HepG2 (cell line): ENCODE measurements at regions not wholly inside any gene's neighbourhood (a gene's known extent, or its start where the extent isn't known, plus 50 kb on each side); places are given as distances from the start of the nearest gene placed in this dataset.

ENCODE experiments used
- ATAC-seq: fragments of 200-7000 bp; cut with Tn5 transposase; 3 replicates; pipeline ENCODE4 v1.9.1; 2020; ENCODE audit warnings: mild to moderate bottlenecking, moderate library complexity
- BruUV-seq: library from RNA; stranded (reverse); fragments of 400-500 nt; replicated peaks from 2 replicates; lab custom pipeline; 2021; lab: Mats Ljungman, UMichigan
- CTCF ChIA-PET: fragments of 300-600 bp; formaldehyde crosslinking; extraction: SDS; loops from one replicate; lab custom pipeline; 2021; ENCODE audit warnings: low total read pairs, inconsistent platforms, low intra/inter-chr PET ratio; lab: Yijun Ruan, JAX
- POLR2A ChIA-PET: fragments of 350-600 bp; sonication (Branson Sonifier 250); formaldehyde crosslinking; loops from one replicate; lab custom pipeline; 2020; ENCODE audit warnings: antibody characterized with exemption, inconsistent platforms; lab: Yijun Ruan, JAX
- DNase-seq: peaks from one replicate; pipeline ENCODE4 v3.0.0-alpha.2; 2015; ENCODE audit warnings: low spot score
- FAIRE-seq: peaks from 3 replicates; lab custom pipeline; 2011; peaks lifted over from hg19 to GRCh38; lab: Jason Lieb, UNC
- H2AFZ ChIP-seq: one replicate; pipeline ENCODE4 v1.6.1; 2011; ENCODE audit warnings: low read length, inconsistent platforms
- H3K27ac ChIP-seq: fragments of 300-600 bp; 3 replicates; pipeline ENCODE4 v1.8.0; 2011; ENCODE audit warnings: mixed run types, mild to moderate bottlenecking, mixed read lengths, low read length, inconsistent platforms; ENCODE audit not compliant: insufficient read depth; ENCODE audit errors: extremely low read length
- H3K27me3 ChIP-seq, 2 experiments: fragments of 200-600 bp in 1 of 2; 2 replicates in 1 of 2; 3 replicates in 1 of 2; pipeline versions ENCODE4 v1.6.0 to v1.8.0; 2011; ENCODE audit warnings: low read length in 2 of 2, mild to moderate bottlenecking in 2 of 2, moderate library complexity in 2 of 2, inconsistent platforms in 1 of 2; ENCODE audit not compliant: insufficient read depth in 2 of 2, control insufficient read depth in 1 of 2
- H3K36me3 ChIP-seq, 2 experiments: fragments of 200-600 bp in 1 of 2; replicated peaks in 1 of 2; 2 replicates in 1 of 2; 3 replicates in 1 of 2; pipeline versions ENCODE4 v1.5.1 to v1.8.0; 2011; ENCODE audit warnings: low read length in 2 of 2, inconsistent platforms in 1 of 2; ENCODE audit not compliant: insufficient read depth in 2 of 2, control insufficient read depth in 1 of 2
- H3K4me1 ChIP-seq: 2 replicates; pipeline ENCODE4 v1.5.1; 2012; ENCODE audit warnings: low read length, inconsistent platforms; ENCODE audit not compliant: insufficient read depth
- H3K4me2 ChIP-seq: 2 replicates; pipeline ENCODE4 v1.6.0; 2011; ENCODE audit warnings: low read depth, low read length, inconsistent platforms
- H3K4me3 ChIP-seq, 3 experiments: fragments of 200-600 bp in 1 of 3; sonication (generic), shearing (Covaris generic) in 1 of 3; replicated peaks in 1 of 3; 2 replicates each; pipeline ENCODE4 v1.5.1; 2011 to 2016; ENCODE audit warnings: low read length in 3 of 3, inconsistent platforms in 2 of 3, low read depth in 2 of 3, mild to moderate bottlenecking in 2 of 3, control low read depth in 1 of 3, mixed read lengths in 1 of 3; ENCODE audit not compliant: insufficient read depth in 1 of 3
- H3K79me2 ChIP-seq: one replicate; pipeline ENCODE4 v1.6.1; 2011; ENCODE audit warnings: low read length, inconsistent platforms; ENCODE audit not compliant: insufficient read depth
- H3K9ac ChIP-seq: 2 replicates; pipeline ENCODE4 v1.6.0; 2011; ENCODE audit warnings: mild to moderate bottlenecking, low read depth, low read length, inconsistent platforms; ENCODE audit not compliant: insufficient read depth
- H3K9me3 ChIP-seq: 2 replicates; pipeline ENCODE4 v1.5.1; 2012; ENCODE audit warnings: mild to moderate bottlenecking, low read length
- H4K20me1 ChIP-seq: 2 replicates; pipeline ENCODE4 v1.6.0; 2011; ENCODE audit warnings: inconsistent platforms, mild to moderate bottlenecking, low read length, moderate library complexity; ENCODE audit not compliant: insufficient read depth
- RXRB ChIP-seq: IDR thresholded peaks from 2 replicates; pipeline ENCODE4 v1.6.1; 2016; ENCODE audit warnings: borderline replicate concordance, missing genetic modification reagents, missing compliant biosample characterization
- TRIM24 ChIP-seq: sonication (generic); formaldehyde crosslinking; IDR thresholded peaks from 2 replicates; pipeline ENCODE4 v1.8.0; 2022; ENCODE audit warnings: mild to moderate bottlenecking, missing genetic modification reagents
- ZFP41 ChIP-seq: sonication (generic); formaldehyde crosslinking; IDR thresholded peaks from 2 replicates; pipeline ENCODE4 v1.4.0; 2020; ENCODE audit warnings: mild to moderate bottlenecking, missing genetic modification reagents, borderline replicate concordance
- ZNF557 ChIP-seq: sonication (generic); formaldehyde crosslinking; IDR thresholded peaks from 2 replicates; pipeline ENCODE4 v1.4.0; 2020; ENCODE audit warnings: missing genetic modification reagents
- ZNF605 ChIP-seq: sonication (generic); formaldehyde crosslinking; IDR thresholded peaks from 2 replicates; pipeline ENCODE4 v1.8.0; 2022; ENCODE audit warnings: mild to moderate bottlenecking, missing genetic modification reagents
- ZNF792 ChIP-seq: IDR thresholded peaks from 2 replicates; pipeline ENCODE4 v1.6.1; 2016
- WGBS: methylation state at CpG from one replicate; pipeline ENCODE4 v1.1.6; 2017; ENCODE audit warnings: low lambda C conversion rate; 5-methylcytosine and 5-hydroxymethylcytosine counted together
- in situ Hi-C: cut with HindIII; loops from 2 replicates; pipeline ENCODE4 v1.10.0; 2017; ENCODE audit warnings: low pct_unique_long_range_greater_than_20kb; ENCODE audit not compliant: extremely low pct_ligation_motif_present
- intact Hi-C: fragments of 100-400 bp; cut with micrococcal nuclease; formaldehyde crosslinking; loops from one replicate; pipeline ENCODE4 v1.10.0; 2022; ENCODE audit not compliant: unreplicated experiment
- TF ChIP-seq, protein P1 (sequence below): sonication (generic); formaldehyde crosslinking; IDR thresholded peaks from 2 replicates; pipeline ENCODE4 v1.4.0; 2020; ENCODE audit warnings: mild to moderate bottlenecking, missing genetic modification reagents
- TF ChIP-seq, protein P2 (sequence below): sonication (generic); formaldehyde crosslinking; conservative IDR thresholded peaks from 2 replicates; pipeline ENCODE4 v1.4.0; 2020; ENCODE audit warnings: missing genetic modification reagents

DNA sequence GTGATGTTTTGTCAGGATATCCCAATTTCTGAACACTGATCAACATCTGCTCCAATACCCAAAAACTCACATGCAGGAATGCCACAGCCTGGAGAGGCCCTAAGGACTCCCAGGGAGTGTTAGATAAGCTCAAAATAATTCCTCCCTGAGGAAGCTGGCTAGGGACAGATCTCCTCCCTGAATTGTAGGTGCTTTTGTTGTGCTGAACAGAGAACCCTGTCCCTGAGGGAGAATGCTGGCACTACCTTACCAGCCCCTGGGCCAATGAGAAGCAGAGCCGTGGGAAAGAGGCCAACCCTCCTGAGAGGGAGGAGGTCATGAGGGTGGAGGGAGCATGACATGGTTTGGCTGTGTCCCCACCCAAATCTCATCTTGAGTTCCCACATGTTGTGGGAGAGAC, 73.6 kb upstream of the PTGFRN start:
- DNase-seq (no peak), FAIRE-seq (no peak)
- CTCF ChIA-PET, result no interaction called here
- no TSS peak for BruUV-seq
- Histone ChIP-seq H3K27me3 (peaks cover 1 to 12% of the 10 kb centered on the region in 2 experiments; a peak in 2 of 5 replicates), H3K36me3 (no peaks in the 10 kb centered on the region), H3K79me2 (no peaks in the 10 kb centered on the region), H4K20me1 (no peaks in the 10 kb centered on the region), H2AFZ (no peak overlapping the region), H3K4me2 (no peak overlapping the region), H3K9ac (no peak overlapping the region), H3K27ac (no peak overlapping the region), H3K4me3 (no peak overlapping the region)
- WGBS, result 11% methylated on average over 1 of the region's 1 CpG
- intact Hi-C loops, result no loop called here
- in situ Hi-C loops, result no loop called here
- TF ChIP-seq ZNF605 (no peak), ZNF557 (CRISPR knock-in tag) (no peak), RXRB (CRISPR knock-in tag) (no peak), ZFP41 (CRISPR knock-in tag) (no peak), ZNF792 (CRISPR knock-in tag) (no peak)
- TF ChIP-seq, protein P1, sequence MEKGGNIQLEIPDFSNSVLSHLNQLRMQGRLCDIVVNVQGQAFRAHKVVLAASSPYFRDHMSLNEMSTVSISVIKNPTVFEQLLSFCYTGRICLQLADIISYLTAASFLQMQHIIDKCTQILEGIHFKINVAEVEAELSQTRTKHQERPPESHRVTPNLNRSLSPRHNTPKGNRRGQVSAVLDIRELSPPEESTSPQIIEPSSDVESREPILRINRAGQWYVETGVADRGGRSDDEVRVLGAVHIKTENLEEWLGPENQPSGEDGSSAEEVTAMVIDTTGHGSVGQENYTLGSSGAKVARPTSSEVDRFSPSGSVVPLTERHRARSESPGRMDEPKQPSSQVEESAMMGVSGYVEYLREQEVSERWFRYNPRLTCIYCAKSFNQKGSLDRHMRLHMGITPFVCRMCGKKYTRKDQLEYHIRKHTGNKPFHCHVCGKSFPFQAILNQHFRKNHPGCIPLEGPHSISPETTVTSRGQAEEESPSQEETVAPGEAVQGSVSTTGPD (CRISPR knock-in tag), result no peak
- TF ChIP-seq, all 625 proteins: peak for 0
- Histone ChIP-seq H3K9me3 (no peaks in the 10 kb centered on the region), H3K4me1 (no peaks in the 10 kb centered on the region)
- POLR2A ChIA-PET, result no interaction called here
- ATAC-seq, result no peak

DNA sequence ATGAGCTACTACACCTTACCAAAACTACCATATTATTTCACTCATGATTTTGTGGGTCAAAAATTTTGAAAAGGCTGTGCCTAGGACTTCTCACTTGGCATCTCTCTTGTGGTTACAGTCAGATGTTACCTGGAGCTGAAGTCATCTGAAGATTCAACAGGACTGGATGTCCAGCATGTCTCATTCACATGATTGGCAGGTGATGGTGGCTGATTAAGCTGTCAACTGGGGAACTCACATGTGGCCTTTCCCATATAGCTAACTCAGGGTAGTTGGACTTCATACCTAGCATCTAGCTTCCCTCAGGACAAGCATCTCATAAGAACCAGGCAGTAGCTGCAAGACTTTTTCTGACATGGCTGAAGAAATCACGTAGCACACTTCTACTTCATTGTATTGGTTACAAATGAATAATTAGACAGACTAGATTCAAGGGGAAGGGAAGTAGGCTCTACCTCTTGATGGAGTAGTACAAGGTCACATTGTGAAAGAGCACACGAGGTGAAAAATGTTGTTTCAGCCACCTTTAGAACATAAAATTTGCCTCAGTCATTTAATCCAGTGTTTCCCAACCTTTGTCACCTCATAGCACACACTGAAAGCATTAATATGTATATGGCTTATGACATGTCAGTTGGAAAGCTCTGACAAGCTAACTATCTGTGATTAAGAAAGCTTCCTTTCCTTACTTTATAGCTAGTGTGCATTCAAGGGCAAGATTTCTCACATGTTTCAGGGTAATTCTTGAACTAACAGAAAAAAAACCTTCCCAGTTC, 68.0 kb upstream of the PTGFRN start:
- Histone ChIP-seq H3K79me2 (no peaks in the 10 kb centered on the region), H4K20me1 (no peaks in the 10 kb centered on the region), H3K27ac (no peak overlapping the region), H2AFZ (no peak overlapping the region)
- no TSS peak for BruUV-seq
- POLR2A ChIA-PET, result no interaction called here
- no peak for TF ChIP-seq TRIM24
- TF ChIP-seq, protein P2, sequence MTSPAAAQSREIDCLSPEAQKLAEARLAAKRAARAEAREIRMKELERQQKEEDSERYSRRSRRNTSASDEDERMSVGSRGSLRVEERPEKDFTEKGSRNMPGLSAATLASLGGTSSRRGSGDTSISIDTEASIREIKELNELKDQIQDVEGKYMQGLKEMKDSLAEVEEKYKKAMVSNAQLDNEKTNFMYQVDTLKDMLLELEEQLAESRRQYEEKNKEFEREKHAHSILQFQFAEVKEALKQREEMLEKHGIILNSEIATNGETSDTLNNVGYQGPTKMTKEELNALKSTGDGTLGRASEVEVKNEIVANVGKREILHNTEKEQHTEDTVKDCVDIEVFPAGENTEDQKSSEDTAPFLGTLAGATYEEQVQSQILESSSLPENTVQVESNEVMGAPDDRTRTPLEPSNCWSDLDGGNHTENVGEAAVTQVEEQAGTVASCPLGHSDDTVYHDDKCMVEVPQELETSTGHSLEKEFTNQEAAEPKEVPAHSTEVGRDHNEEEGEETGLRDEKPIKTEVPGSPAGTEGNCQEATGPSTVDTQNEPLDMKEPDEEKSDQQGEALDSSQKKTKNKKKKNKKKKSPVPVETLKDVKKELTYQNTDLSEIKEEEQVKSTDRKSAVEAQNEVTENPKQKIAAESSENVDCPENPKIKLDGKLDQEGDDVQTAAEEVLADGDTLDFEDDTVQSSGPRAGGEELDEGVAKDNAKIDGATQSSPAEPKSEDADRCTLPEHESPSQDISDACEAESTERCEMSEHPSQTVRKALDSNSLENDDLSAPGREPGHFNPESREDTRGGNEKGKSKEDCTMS (CRISPR knock-in tag), result no peak
- TF ChIP-seq, all 625 proteins: peak for 0
- Histone ChIP-seq H3K36me3 (no peaks in the 10 kb centered on the region), H3K4me3 (no peak overlapping the region), H3K27me3 (0 out of 5 replicates have a peak, but pooled peaks cover 0 to 3% of the 10 kb centered on the region in 2 experiments), H3K9ac (no peak overlapping the region), H3K4me1 (no peaks in the 10 kb centered on the region), H3K9me3 (no peaks in the 10 kb centered on the region), H3K4me2 (no peak overlapping the region)
- DNase-seq, result no peak
- WGBS, result 12% methylated on average over 2 of the region's 2 CpGs
- ATAC-seq, result no peak
- CTCF ChIA-PET, result no interaction called here
- in situ Hi-C loops (no loop called here), intact Hi-C loops (loop anchor here (10.0 kb wide), 1 partner anchor 83 kb away; no protein-coding TSS in a partner anchor)
- FAIRE-seq, result no peak
